Hepatocyte (in vitro differentiated cells): ENCODE measurements at regions not wholly inside any gene's neighbourhood (a gene's known extent, or its start where the extent isn't known, plus 50 kb on each side); places are given as distances from the start of the nearest gene placed in this dataset.
"Not testable (repeated sequence)": the region's sequence is repeated elsewhere in the genome, so short reads cannot be mapped to it uniquely, and the experiment has no call there.

Source experiments
- CTCF ChIP-seq: fragments of 200-600 bp; sonication (generic); IDR thresholded peaks from 2 replicates; pipeline ENCODE4 v1.5.1; 2016; ENCODE audit warnings: antibody characterized with exemption, mild to moderate bottlenecking; ENCODE audit not compliant: poor library complexity
- EZH2 ChIP-seq: fragments of 200-600 bp; sonication (generic); IDR thresholded peaks from 2 replicates; pipeline ENCODE4 v1.6.1; 2016; ENCODE audit warnings: antibody characterized with exemption, mild to moderate bottlenecking, borderline replicate concordance

GRCh38 chr14:39589882-39590281 is 157.6 kb upstream of the FBXO33 start:
- not testable (repeated sequence) for TF ChIP-seq EZH2, CTCF
